Lung (tissue), 11 donors: ENCODE measurements at regions not wholly inside any gene's neighbourhood (a gene's known extent, or its start where the extent isn't known, plus 50 kb on each side); places are given as distances from the start of the nearest gene placed in this dataset.

ENCODE experiments used
- ATAC-seq: fragments of 200-7000 bp; cut with Tn5 transposase; one replicate; pipeline ENCODE4 v1.9.1; 2020; ENCODE audit warnings: moderate number of reproducible peaks; ENCODE audit not compliant: insufficient read depth, low FRiP score
- DNase-seq, 3 donors: peaks; one replicate each; pipeline ENCODE4 v3.0.0-alpha.2; 2013 to 2017
- H3K27ac ChIP-seq, 2 donors: one replicate each; pipeline ENCODE4 v1.5.1; 2013; ENCODE audit warnings: mild to moderate bottlenecking in 2 of 2, moderate library complexity in 2 of 2, control low read depth in 1 of 2, inconsistent platforms in 1 of 2, low read depth in 1 of 2, low read length in 1 of 2
- H3K27me3 ChIP-seq, 3 donors: one replicate each; pipeline ENCODE4 v1.5.1; 2013; ENCODE audit warnings: low read length in 2 of 3; ENCODE audit not compliant: control insufficient read depth in 3 of 3, insufficient read depth in 3 of 3
- H3K36me3 ChIP-seq, 4 donors: one replicate each; pipeline ENCODE4 v1.5.1; 2013; ENCODE audit warnings: low read length in 4 of 4, mild to moderate bottlenecking in 1 of 4, moderate library complexity in 1 of 4; ENCODE audit not compliant: control insufficient read depth in 4 of 4, insufficient read depth in 4 of 4
- H3K4me1 ChIP-seq, 5 donors: one replicate each; pipeline ENCODE4 v1.5.1; 2013; ENCODE audit warnings: low read length in 5 of 5, mild to moderate bottlenecking in 2 of 5, moderate library complexity in 1 of 5; ENCODE audit not compliant: control insufficient read depth in 5 of 5, insufficient read depth in 5 of 5
- H3K4me3 ChIP-seq: one replicate; pipeline ENCODE4 v1.5.1; 2013; ENCODE audit warnings: mild to moderate bottlenecking, control low read depth, moderate library complexity
- H3K9ac ChIP-seq, 2 donors: one replicate each; pipeline ENCODE4 v1.5.1; 2013; ENCODE audit warnings: low read length in 2 of 2, control low read depth in 1 of 2; ENCODE audit not compliant: insufficient read depth in 1 of 2
- H3K9me3 ChIP-seq, 4 donors: one replicate each; pipeline ENCODE4 v1.5.1; 2013; ENCODE audit warnings: low read length in 3 of 4, mild to moderate bottlenecking in 1 of 4, moderate library complexity in 1 of 4; ENCODE audit not compliant: control insufficient read depth in 4 of 4, insufficient read depth in 3 of 4
- WGBS, 2 donors: extraction: QIAGEN DNeasy Blood & Tissue Kit; methylation state at CpG; one replicate each; pipeline ENCODE4 v1.1.7; 2013; 5-methylcytosine and 5-hydroxymethylcytosine counted together
- TF ChIP-seq, protein P1 (sequence below): IDR thresholded peaks from 2 replicates; pipeline ENCODE4 v1.5.1; 2012; ENCODE audit warnings: mild to moderate bottlenecking; ENCODE audit errors: control extremely low read depth, extremely low read depth
- donor health status: control.
- donor health status: control.
- donor health status: Bipolar disorder and iron deficiency.
- donor health status: healthy.
- donor health status: DM: yes; HTN: yes; CAD: no.

DNA sequence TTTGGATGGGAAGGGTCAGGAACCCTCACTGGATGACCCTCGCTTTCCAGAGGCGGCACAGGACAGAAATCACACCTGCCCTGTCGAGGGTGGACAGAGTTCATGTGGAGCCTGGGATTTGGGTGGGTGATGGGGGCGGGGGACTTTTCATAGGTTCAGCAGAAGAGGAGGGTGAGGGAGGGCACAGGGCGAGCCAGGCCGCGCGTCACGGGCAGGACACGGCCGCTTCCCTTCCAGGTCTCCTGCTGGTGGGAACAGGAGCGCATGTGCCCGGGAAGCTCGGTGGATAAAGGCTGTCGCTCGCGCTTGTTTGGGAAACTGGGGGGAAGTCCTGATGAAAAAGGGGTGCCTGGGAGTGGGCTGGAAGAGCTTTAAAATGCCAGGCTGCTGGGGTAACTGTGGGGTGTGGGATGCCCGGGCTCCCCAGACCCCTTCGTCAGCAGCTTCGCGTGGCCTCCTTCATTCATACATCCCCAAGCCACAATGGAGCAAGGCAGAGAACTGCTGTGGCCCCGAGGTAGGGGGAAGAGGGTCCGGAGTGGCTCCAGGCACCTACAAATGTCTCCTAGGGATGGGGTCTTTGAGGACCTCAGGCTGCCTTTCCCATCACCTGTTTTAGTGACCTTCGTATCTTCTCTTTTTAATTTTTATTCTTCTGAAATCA is 102.2 kb downstream of the DACT2 start:
- Histone ChIP-seq H3K36me3 (no peaks in the 10 kb centered on the region), H3K27ac (no peak overlapping the region), H3K4me3 (no peak overlapping the region), H3K9ac (no peak overlapping the region), H3K9me3 (no peaks in the 10 kb centered on the region), H3K4me1 (no peaks in the 10 kb centered on the region), H3K27me3 (no peaks in the 10 kb centered on the region)
- no peak for ATAC-seq
- peak in 1 of 3 donors; percentile 7 for DNase-seq
- WGBS, 2 donors = 92 to 95% methylated on average over 24 of the region's 24 CpGs
- TF ChIP-seq, protein P1, sequence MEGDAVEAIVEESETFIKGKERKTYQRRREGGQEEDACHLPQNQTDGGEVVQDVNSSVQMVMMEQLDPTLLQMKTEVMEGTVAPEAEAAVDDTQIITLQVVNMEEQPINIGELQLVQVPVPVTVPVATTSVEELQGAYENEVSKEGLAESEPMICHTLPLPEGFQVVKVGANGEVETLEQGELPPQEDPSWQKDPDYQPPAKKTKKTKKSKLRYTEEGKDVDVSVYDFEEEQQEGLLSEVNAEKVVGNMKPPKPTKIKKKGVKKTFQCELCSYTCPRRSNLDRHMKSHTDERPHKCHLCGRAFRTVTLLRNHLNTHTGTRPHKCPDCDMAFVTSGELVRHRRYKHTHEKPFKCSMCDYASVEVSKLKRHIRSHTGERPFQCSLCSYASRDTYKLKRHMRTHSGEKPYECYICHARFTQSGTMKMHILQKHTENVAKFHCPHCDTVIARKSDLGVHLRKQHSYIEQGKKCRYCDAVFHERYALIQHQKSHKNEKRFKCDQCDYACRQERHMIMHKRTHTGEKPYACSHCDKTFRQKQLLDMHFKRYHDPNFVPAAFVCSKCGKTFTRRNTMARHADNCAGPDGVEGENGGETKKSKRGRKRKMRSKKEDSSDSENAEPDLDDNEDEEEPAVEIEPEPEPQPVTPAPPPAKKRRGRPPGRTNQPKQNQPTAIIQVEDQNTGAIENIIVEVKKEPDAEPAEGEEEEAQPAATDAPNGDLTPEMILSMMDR = no peak

- H3K27me3 ChIP-seq = no peaks in the 10 kb centered on the region
These were observed 102.8 kb downstream of the DACT2 start for GRCh38 chr6:168216751-168217191.

GRCh38 chr6:168216117-168216516 is 103.5 kb downstream of the DACT2 start:
- Histone ChIP-seq H3K27me3 (no peaks in the 10 kb centered on the region), H3K27ac (no peak overlapping the region), H3K9me3 (no peaks in the 10 kb centered on the region), H3K9ac (no peak overlapping the region), H3K4me1 (no peaks in the 10 kb centered on the region), H3K36me3 (no peaks in the 10 kb centered on the region), H3K4me3 (no peak overlapping the region)
- DNase-seq = peak in 1 of 3 donors; percentile 6
- 64 to 70% methylated on average over 6 of the region's 6 CpGs for WGBS, 2 donors
- TF ChIP-seq, protein P1 = no peak
- ATAC-seq = no peak

More at GRCh38 chr6:168216751-168217191, 102.8 kb downstream of the DACT2 start:
- ATAC-seq (no peak), DNase-seq (peak in 1 of 3 donors; percentile 7)
- H3K9me3 ChIP-seq = no peaks in the 10 kb centered on the region
- no peak overlapping the region for H3K27ac ChIP-seq
- no peaks in the 10 kb centered on the region for H3K36me3 ChIP-seq
- H3K4me3 ChIP-seq = no peak overlapping the region
- H3K9ac ChIP-seq = no peak overlapping the region
- TF ChIP-seq, protein P1 = no peak
- 69 to 72% methylated on average over 16 of the region's 16 CpGs for WGBS, 2 donors
- H3K4me1 ChIP-seq = no peaks in the 10 kb centered on the region
